ENCODE measurements at regions not wholly inside any gene's neighbourhood (a gene's known extent, or its start where the extent isn't known, plus 50 kb on each side); places are given as distances from the start of the nearest gene placed in this dataset.

- TF ChIP-seq CTCF (IDR thresholded peaks at IDR 0.05) = no peak
- DNase-seq = no peak
- H3K36me3 ChIP-seq (ENCODE audit: low read depth) = no peaks in the 10 kb centered on the region
- intact Hi-C loops (cut with DNase I, micrococcal nuclease) = no loop called here
- no peak for ATAC-seq
- H3K9me3 ChIP-seq = peaks cover 9% of the 10 kb centered on the region
- H3K4me1 ChIP-seq (ENCODE audit: low read depth) = no peaks in the 10 kb centered on the region
- H3K4me3 ChIP-seq = no peak overlapping the region
These were observed 158.0 kb upstream of the HNMT start for GRCh38 chr2:137806068-137806805.

DNA sequence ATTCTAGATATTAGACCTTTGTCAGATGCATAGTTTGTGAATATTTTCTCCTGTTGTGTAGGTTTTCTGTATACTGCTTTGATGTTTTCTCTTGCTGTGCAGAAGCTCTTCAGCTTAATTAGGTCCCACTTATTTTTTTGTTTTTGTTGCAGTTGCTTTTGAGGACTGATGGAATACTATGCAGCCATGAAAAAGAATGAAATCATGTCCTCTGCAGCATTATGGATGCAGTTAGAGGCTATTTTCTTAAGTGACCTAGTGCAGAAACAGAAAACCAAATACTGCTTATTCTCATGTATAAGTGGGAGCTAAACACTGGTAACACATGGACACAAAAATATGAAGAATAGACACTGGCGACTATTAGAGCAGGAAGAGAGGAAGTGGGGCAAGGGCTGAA lies 155.0 kb upstream of the HNMT start:
- no peak for TF ChIP-seq CTCF (IDR thresholded peaks at IDR 0.05)
- Histone ChIP-seq H3K9me3 (no peaks in the 10 kb centered on the region), H3K36me3 (ENCODE audit: low read depth) (no peaks in the 10 kb centered on the region), H3K4me3 (no peak overlapping the region), H3K4me1 (ENCODE audit: low read depth) (no peaks in the 10 kb centered on the region)
- intact Hi-C loops (cut with DNase I, micrococcal nuclease) = no loop called here
- no peak for DNase-seq
- no peak for ATAC-seq

DNA sequence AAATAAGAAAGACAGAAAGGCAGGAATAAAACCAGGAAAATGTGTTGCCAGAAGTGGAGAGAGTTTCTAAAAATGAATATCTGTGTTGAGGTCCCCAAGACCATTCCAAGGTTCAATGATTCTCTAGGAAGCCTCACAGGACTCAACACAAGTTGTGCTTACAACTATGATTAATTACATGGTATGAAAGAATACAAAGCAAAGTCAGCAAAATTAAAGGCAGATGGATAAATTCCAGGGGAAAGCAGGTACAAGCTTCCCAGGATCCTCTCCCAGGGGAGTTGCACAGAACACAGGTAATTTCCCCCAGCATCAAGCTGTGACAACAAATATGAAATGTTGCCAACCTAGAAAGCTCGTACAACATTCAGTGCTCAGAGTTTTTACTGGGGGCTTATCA lies 154.4 kb upstream of the HNMT start:
- no peak overlapping the region for H3K4me3 ChIP-seq
- intact Hi-C loops (cut with DNase I, micrococcal nuclease) = no loop called here
- no peaks in the 10 kb centered on the region for H3K4me1 ChIP-seq (ENCODE audit: low read depth)
- H3K36me3 ChIP-seq (ENCODE audit: low read depth) = no peaks in the 10 kb centered on the region
- DNase-seq = no peak
- no peak for TF ChIP-seq CTCF (IDR thresholded peaks at IDR 0.05)
- H3K9me3 ChIP-seq = no peaks in the 10 kb centered on the region
- ATAC-seq = no peak

DNA sequence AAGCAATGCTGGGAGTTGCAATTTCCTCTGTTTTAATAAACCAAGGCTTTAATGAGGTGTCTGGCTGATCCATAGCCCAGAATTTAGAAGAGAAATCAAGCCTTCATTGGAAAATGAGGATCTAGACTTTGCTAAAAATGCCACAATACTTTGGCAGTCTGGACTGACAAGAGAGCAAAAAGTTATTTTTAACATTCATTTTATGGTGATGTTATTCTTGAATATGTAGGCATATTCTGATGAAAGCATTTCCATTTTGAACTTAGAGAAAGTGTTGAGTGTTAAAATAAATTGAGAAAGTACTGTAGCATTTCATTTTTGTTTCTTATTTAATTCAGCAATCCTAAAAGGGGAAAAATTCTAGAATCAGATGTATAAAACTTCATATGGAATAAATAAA lies 151.8 kb upstream of the HNMT start:
- Histone ChIP-seq H3K36me3 (ENCODE audit: low read depth) (no peaks in the 10 kb centered on the region), H3K9me3 (no peaks in the 10 kb centered on the region)
- no peak for ATAC-seq

DNA sequence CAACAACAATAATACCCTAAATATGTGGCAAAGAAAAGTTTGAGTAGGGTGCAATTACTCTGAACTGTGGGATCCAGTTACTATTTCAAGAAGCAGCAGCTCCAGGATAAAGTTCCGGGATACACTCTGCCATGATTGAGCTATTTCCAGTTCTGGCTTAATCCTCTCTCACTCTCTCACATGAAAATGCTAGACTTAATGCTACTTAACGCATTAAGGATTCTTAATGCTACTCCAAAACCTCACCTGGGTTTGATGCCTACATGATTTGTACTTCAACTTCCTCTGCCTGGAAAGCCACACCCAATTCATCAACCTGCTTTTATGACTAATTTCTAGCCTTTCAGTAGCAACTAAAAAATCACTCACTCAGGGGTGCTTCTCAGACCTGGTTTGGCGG lies 151.1 kb upstream of the HNMT start:
- intact Hi-C loops (cut with DNase I, micrococcal nuclease) = no loop called here
- no peaks in the 10 kb centered on the region for H3K36me3 ChIP-seq (ENCODE audit: low read depth)
- ATAC-seq (no peak), DNase-seq (no peak)
- H3K4me1 ChIP-seq (ENCODE audit: low read depth) = no peaks in the 10 kb centered on the region
- no peaks in the 10 kb centered on the region for H3K9me3 ChIP-seq
- no peak overlapping the region for H3K4me3 ChIP-seq
- no peak for TF ChIP-seq CTCF (IDR thresholded peaks at IDR 0.05)

More for the DNA sequence above, 151.8 kb upstream of the HNMT start:
- Histone ChIP-seq H3K4me3 (no peak overlapping the region), H3K4me1 (ENCODE audit: low read depth) (no peaks in the 10 kb centered on the region)
- intact Hi-C loops (cut with DNase I, micrococcal nuclease) = no loop called here
- no peak for TF ChIP-seq CTCF (IDR thresholded peaks at IDR 0.05)
- no peak for DNase-seq

DNA sequence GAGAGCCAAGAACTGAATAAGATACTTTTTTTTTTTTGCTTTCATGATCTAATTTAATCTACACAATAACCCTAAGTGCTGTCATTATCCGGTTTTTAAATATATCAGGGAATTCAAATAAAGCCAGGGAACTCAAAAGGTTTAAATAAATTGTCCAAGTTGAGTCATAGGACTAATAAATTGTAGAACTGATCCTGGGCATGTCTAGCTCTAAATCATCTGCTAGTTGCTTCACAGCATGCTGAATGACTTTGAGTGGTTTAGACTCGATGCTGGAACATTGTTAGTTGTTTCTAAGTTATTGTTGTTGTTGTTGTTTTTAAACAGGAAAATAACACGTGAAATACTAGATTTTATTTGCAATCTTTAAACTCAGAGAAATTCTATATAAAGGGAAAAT lies 147.2 kb upstream of the HNMT start:
- TF ChIP-seq CTCF (IDR thresholded peaks at IDR 0.05) = no peak
- Histone ChIP-seq H3K9me3 (no peaks in the 10 kb centered on the region), H3K4me3 (no peak overlapping the region), H3K4me1 (ENCODE audit: low read depth) (no peaks in the 10 kb centered on the region), H3K36me3 (ENCODE audit: low read depth) (no peaks in the 10 kb centered on the region)
- intact Hi-C loops (cut with DNase I, micrococcal nuclease) = no loop called here
- DNase-seq (no peak), ATAC-seq (no peak)

Data from mucosa of descending colon (tissue), 3 donors.